Cardiac muscle cell (in vitro differentiated cells and primary cell): ENCODE measurements at regions not wholly inside any gene's neighbourhood (a gene's known extent, or its start where the extent isn't known, plus 50 kb on each side); places are given as distances from the start of the nearest gene placed in this dataset.
A peak's percentile ranks its signal among the peaks of the same experiment; 100 is the strongest.

ENCODE experiments used
- DNase-seq, 2 donors: peaks; one replicate each; pipeline versions ENCODE4 v3.0.0 to v3.0.0-alpha.2; 2010 to 2017; ENCODE audit warnings: low read depth in 1 of 2, low spot score in 1 of 2
- H3K27ac ChIP-seq: fragments of 200-600 bp; sonication (generic); 2 replicates; pipeline ENCODE4 v1.5.1; 2016
- H3K27me3 ChIP-seq: fragments of 200-600 bp; sonication (generic); 2 replicates; pipeline ENCODE4 v1.6.0; 2016; ENCODE audit warnings: control low read depth
- H3K36me3 ChIP-seq: fragments of 200-600 bp; sonication (generic); 2 replicates; pipeline ENCODE4 v1.5.1; 2016; ENCODE audit warnings: control low read depth
- H3K4me1 ChIP-seq: fragments of 200-600 bp; sonication (generic); 2 replicates; pipeline ENCODE4 v1.8.1; 2017; ENCODE audit warnings: low read depth, mild to moderate bottlenecking, mixed run types
- H3K4me3 ChIP-seq: fragments of 200-600 bp; sonication (generic); 2 replicates; pipeline ENCODE4 v1.5.1; 2016; ENCODE audit warnings: mild to moderate bottlenecking
- H3K9me3 ChIP-seq: fragments of 200-600 bp; sonication (generic); 2 replicates; pipeline ENCODE4 v1.5.1; 2017; ENCODE audit warnings: low read depth, mild to moderate bottlenecking, control low read depth
- TF ChIP-seq, protein P1 (sequence below): IDR thresholded peaks from 2 replicates; pipeline ENCODE4 v1.5.1; 2012; ENCODE audit warnings: low read depth, mild to moderate bottlenecking, low read length

DNA sequence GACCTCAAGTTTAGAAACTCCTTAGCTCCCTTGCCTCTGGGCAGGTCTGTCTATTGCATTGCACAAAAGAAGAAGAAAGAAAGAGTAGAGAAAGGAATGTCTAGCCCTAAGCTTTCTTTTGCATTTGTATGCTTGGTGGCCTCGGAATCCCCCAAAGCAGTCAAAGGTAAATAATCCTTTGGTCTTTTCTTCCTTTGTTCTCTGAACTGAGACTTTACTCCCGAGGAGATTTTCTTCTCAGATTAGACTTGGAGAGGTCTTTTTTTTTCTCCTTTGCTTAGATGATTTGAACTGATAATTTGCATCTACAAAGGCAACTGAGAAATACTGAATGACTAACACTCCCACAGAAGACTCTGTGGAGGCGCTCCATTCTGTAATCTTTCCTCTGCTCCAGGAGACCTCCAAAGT, 93.2 kb downstream of the AKR1D1 start:
- Histone ChIP-seq H3K36me3 (no peaks in the 10 kb centered on the region), H3K4me1 (peaks cover 4% of the 10 kb centered on the region), H3K4me3 (no peak overlapping the region), H3K27me3 (no peaks in the 10 kb centered on the region), H3K27ac (no peak overlapping the region), H3K9me3 (no peaks in the 10 kb centered on the region)
- TF ChIP-seq, protein P1, sequence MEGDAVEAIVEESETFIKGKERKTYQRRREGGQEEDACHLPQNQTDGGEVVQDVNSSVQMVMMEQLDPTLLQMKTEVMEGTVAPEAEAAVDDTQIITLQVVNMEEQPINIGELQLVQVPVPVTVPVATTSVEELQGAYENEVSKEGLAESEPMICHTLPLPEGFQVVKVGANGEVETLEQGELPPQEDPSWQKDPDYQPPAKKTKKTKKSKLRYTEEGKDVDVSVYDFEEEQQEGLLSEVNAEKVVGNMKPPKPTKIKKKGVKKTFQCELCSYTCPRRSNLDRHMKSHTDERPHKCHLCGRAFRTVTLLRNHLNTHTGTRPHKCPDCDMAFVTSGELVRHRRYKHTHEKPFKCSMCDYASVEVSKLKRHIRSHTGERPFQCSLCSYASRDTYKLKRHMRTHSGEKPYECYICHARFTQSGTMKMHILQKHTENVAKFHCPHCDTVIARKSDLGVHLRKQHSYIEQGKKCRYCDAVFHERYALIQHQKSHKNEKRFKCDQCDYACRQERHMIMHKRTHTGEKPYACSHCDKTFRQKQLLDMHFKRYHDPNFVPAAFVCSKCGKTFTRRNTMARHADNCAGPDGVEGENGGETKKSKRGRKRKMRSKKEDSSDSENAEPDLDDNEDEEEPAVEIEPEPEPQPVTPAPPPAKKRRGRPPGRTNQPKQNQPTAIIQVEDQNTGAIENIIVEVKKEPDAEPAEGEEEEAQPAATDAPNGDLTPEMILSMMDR, result no peak
- DNase-seq, result no peak

DNA sequence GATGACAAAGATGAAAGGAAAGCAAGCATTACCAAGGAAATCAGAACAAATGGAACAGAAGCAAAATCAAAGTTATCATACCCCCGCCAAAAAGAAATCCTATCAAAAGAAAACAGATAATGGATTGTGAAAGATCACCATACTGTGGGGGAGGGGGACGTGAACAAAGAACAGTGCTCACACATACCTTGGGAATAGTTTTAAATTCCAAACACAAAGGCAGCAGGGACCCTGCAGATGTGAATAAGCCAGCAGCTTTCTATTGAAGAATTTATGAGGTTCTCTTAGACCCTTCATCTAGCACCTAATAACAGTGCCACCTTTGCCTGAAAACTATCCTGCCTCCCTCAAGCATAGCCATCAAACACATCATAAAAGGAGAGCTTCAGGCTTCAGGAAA, 94.0 kb downstream of the AKR1D1 start:
- DNase-seq, result no peak
- Histone ChIP-seq H3K36me3 (no peaks in the 10 kb centered on the region), H3K27ac (no peak overlapping the region), H3K4me3 (no peak overlapping the region), H3K4me1 (peaks cover 4% of the 10 kb centered on the region), H3K9me3 (no peaks in the 10 kb centered on the region), H3K27me3 (no peaks in the 10 kb centered on the region)
- TF ChIP-seq, protein P1, result no peak

DNA sequence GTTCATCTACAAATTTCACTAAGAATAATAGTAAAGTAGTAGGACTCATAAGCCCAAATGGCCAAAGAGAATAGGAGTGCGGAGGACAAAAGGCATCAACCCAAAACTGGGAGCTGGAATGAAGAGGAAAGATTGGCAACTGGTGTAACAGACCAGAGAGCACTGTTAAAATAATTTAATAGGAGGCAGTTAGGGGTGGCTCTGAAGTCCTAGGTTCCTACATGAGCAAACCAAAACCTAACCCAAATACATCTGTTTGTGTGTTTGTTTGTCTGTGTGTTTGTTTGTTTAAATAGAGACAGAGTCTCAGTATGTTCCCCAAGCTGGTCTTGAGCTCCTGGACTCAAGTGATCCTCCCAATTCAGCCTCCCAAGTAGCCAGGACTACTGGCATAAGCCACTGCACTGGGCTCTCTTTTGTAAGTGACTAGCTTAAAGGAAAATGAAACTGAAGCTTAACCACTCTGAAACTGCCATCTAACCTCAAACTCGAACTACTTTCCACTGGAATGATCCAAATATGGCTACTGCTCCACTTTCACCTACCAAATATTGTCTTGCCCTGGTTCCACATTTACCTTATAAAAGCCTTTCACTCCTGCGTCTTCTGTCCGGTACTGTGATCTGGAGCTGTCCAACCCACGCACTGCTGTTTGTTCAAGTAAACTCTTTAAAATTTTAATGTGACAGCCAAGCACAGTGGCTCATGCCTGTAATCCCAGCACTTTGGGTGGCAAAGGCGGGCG, 94.9 kb downstream of the AKR1D1 start:
- Histone ChIP-seq H3K4me3 (no peak overlapping the region), H3K4me1 (peaks cover 4% of the 10 kb centered on the region), H3K27ac (no peak overlapping the region), H3K27me3 (no peaks in the 10 kb centered on the region), H3K36me3 (no peaks in the 10 kb centered on the region), H3K9me3 (no peaks in the 10 kb centered on the region)
- peak in 1 of 2 donors; percentile 14 for DNase-seq
- TF ChIP-seq, protein P1, result no peak

DNA sequence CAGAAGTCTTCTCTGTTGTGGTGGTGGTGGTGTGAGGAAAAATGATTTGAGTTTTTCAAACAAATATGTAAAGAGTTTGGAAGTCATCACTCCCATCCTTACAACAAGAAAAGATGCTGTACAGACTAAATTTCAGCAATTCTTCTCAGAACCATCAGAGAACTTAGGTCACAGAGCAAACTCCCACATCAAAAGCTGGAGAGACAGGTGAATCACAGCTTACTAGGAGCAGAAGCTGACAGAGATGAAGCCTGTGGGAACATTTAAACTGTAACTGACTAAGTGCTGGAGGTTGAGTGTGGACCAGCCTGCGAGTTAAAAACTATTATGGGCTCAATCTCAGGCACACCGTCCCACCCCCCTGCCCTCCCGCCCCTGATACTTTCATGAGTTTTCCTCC, 97.3 kb downstream of the AKR1D1 start:
- no peak overlapping the region for H3K4me3 ChIP-seq
- no peaks in the 10 kb centered on the region for H3K9me3 ChIP-seq
- peaks cover 4% of the 10 kb centered on the region for H3K4me1 ChIP-seq
- H3K27ac ChIP-seq, result no peak overlapping the region
- no peak for DNase-seq
- no peaks in the 10 kb centered on the region for H3K36me3 ChIP-seq
- no peaks in the 10 kb centered on the region for H3K27me3 ChIP-seq
- TF ChIP-seq, protein P1, result no peak

DNA sequence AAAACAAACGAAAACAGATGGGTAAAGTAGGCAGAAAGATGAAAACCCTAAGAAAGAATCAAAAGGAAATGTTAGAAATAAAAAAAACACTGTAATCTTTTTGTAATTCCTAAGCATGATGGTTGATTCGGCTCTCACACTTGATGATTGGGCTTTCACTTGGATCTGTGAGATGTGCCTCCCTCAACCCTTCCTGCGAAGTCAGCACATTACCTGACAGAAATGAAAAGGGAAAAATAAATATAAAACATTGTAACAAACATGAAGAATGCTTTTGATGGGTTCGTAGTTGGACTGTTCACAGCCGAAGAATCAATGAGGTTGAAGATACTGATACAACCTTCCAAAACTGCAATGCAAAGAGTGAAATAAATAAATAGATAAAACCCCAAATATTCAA, 99.8 kb downstream of the AKR1D1 start:
- DNase-seq, result no peak
- Histone ChIP-seq H3K36me3 (no peaks in the 10 kb centered on the region), H3K9me3 (no peaks in the 10 kb centered on the region), H3K27me3 (no peaks in the 10 kb centered on the region), H3K27ac (no peak overlapping the region), H3K4me3 (no peak overlapping the region), H3K4me1 (no peaks in the 10 kb centered on the region)
- TF ChIP-seq, protein P1, result no peak

DNA sequence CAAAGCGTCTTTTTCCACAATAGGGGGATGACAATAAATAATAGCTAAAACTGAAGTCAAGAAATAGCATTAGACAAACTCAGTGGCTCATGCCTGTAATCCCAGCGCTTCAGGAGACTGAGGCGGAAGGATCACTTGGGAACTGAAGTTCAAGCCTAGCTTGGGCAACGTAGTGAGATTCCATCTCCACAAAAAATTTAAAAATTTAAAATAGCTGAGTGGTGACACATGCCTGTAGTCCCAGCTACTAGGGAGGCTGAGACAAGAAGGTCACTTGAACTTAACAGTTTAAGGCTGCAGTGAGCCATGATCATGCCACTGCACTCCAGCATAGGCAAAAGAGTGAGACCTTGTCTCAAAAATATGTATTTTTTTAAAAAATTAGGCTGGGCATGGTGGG, 107.9 kb downstream of the AKR1D1 start:
- TF ChIP-seq, protein P1, result no peak
- no peaks in the 10 kb centered on the region for H3K9me3 ChIP-seq
- H3K36me3 ChIP-seq, result no peaks in the 10 kb centered on the region
- no peak overlapping the region for H3K27ac ChIP-seq
- DNase-seq, result no peak
- H3K27me3 ChIP-seq, result no peaks in the 10 kb centered on the region
- H3K4me1 ChIP-seq, result no peaks in the 10 kb centered on the region
- no peak overlapping the region for H3K4me3 ChIP-seq
